GM19193 (cell line): ENCODE measurements at regions not wholly inside any gene's neighbourhood (a gene's known extent, or its start where the extent isn't known, plus 50 kb on each side); places are given as distances from the start of the nearest gene placed in this dataset.

Experiments used
- POLR2A ChIP-seq: IDR thresholded peaks from 4 replicates; pipeline ENCODE4 v1.6.1; 2011; ENCODE audit not compliant: insufficient read depth, insufficient read length; ENCODE audit errors: extremely low read depth

DNA sequence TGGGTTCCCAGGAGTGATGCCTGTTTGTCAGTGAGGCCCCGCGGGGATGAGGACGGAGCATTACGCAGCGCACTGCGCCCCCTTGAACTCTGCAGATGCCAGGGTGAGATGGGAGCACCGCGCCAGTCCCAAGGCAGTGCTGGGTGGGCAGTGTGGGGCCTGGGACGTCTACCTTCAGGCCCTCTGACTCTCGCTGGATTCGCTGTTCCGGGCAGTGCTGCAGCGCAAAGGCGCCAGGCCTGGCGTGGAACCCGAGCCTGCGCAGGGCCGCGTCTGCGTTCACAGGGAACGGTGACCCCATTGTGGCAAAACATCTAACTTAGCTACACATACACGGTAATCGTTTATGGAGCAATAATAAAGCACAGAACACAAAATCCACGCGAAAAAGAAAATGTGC, 257.3 kb downstream of the QKI start:
- TF ChIP-seq POLR2A = no peak

DNA sequence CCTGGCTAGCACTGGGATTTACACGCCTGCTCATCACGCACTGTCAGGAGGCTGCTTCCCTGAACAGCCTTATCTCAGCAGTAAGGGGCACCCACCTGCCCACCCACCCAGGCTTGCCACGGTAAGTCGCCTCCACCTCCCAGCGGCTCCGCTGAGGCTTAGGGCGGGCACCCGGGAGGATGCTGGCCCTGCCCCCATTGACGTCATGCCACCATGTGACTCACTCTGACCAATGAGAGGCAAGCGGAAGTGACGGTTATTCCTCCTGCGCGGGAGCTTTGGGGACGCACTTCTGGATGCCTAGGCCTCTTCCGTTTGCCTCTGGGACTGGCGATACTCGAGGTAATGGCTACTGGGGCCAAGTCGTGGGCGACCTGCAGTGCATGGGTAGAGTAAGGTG, 256.8 kb downstream of the QKI start:
- no peak for TF ChIP-seq POLR2A

DNA sequence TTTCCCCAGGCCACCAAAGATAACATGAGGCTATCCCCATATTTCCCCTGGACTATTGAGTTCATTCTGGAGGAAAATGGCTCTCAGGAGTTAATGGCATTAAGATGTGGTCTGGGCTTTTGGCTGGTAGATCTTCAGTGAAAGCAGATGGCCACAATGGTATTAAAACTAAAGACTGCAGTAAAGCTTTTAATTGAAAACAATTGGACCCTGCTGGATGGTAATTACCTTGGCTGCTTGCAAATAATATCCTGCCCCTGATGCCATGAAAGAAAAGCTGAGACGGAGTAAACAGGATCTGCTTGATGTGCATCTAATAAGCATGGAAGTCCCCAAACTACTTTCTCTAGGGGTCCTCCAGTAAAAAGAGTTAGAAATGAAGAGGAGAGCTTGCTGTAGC, 255.8 kb downstream of the QKI start:
- TF ChIP-seq POLR2A = no peak

DNA sequence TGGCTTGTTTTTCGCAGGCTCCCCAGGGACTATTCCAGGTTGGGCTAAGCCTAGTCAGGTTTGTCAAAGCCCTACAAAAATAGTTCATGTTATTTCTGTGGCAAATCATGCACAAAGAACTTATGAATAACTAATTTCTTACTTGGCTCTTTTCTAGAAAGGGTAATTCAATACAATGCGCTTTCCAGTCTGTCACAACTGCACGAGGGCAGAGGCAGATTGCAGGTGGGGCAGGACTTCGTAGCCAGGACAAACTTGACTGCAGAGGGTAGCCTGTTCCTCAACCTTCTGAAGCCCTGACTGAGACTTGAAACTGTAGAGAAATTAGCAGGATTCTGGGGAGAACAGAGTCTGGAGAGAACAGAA, 253.5 kb downstream of the QKI start:
- no peak for TF ChIP-seq POLR2A

DNA sequence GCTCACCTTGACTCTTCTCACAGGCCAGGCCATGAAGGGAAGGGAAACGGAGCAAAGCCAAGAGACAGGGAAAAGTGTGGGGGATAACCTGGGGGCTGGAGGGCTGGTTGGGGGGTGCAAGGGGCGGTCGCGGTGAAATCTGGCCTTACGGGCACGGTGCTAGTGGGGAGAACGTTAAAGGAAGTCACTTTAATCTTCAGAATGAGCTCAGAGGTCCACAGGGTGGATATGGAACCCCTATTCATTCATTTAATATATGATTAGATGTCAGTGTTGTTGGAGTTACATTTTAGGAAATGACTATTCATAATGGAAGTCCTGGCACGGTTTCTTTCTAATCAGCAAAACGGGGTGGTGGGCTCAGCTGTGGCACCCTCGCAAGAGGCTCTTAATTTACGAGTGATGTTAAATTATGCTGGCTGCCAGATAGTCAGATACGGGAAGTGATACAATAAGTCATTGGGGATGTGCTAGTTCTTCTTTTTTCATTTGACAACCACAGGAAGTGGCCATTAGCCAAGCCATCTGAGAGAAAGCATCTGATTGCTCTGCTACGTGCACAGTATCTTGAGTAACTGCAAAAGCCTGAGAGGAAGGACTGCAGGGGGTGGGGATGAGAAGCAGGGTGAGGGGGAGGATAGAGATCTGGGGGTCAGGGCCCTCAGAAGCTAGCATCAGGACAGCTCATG, 253.0 kb downstream of the QKI start:
- TF ChIP-seq POLR2A = no peak

DNA sequence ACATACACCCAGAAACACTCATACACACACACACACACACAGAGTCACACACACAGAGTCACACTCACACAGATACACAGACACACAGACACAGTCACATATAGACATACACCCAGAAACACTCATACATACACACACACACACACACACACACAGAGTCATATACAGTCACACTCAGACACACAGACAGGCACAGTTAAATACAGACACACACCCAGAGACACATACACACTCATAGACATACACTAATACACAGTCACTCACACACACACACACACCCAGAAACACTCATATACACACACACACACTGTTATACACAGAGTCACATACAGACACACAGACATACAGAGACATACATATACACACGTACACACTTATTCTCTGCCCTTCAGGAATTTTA, 250.9 kb downstream of the QKI start:
- TF ChIP-seq POLR2A = no peak

DNA sequence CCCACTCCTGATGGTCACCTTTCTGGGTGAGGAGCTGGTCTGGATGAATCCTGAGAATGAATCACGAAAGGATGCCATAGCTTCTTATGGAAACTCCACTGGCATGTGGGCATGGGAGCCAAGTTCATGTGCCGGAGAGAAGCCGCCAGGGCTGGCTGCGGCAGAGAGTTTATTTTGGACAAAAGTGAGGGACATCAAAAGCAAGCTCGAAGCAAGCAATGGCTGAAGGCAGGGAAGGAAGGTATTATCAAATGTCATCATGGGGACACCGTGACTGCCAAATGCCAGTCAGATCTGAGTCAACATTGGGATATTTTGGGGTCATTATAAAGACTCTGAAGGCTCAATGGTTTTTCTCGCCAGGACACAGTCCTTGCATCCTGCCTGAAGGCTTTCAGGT, 249.1 kb downstream of the QKI start:
- no peak for TF ChIP-seq POLR2A

DNA sequence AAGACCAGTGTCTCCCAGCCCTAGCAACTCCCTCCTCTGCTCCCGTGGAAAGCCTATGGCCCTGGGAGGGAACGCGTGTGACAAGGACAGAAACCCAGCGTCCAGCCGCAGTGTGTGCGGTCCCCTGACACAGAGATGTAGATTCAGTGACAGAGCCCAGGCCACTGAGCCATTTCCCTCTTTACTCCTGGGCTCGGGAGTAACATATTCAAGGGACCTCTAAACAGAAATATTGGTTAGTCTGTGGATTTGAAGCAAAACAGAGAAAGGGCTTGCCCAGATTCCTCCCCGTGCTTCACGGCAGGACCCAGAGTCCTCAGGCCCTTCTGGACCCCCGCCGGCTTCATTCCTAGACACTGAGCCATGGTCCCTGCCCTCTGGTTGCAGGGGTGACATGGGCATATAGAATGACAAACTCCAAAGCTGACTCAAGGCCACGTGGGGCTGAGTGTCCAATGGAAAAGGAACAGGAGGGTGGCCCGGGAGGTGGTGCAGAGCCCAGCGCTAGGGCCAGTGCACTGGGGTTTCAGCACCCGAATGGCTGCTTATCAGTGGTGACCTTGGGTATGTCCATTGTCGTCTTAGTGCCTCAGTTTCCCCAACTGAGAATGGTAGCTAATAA, 248.2 kb downstream of the QKI start:
- no peak for TF ChIP-seq POLR2A

DNA sequence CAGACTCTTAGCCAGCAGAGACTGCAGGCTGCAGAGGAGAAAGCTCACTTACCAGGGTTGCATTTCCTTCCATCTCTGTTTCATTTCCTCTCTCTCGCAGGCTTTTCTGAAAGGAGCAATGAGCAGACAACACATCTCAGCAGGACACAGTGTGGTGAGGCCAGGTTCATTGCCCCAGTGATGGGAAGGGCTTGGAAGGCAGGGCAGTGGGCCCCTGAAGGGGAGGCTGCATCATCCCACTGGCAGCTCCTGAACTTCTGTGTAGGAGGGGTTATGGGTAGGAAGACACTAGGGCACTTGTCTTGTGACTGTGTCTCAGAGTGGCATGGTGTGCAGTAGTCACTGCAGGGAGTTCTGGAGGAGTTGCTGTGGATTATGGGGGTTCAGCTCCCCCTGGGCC, 246.8 kb downstream of the QKI start:
- no peak for TF ChIP-seq POLR2A

DNA sequence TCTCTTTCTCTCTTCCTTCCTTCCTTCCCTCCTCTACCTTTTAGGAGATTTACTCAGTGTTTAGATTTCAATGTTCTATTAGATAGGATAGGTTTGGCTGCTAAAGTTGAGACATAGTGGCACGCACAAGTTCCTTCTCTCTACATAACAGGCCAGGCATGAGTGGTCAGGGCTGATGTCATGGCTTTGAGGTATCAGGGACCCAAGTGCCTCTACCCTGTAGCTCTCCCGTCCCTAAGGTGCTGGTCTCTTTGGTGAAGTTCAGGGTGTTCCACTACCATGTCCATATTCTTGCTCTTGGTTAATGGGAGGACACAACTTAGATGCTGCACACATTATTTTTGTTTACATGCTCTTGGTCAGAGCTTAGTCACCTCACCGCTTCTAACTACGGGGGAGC, 245.3 kb downstream of the QKI start:
- TF ChIP-seq POLR2A = no peak

DNA sequence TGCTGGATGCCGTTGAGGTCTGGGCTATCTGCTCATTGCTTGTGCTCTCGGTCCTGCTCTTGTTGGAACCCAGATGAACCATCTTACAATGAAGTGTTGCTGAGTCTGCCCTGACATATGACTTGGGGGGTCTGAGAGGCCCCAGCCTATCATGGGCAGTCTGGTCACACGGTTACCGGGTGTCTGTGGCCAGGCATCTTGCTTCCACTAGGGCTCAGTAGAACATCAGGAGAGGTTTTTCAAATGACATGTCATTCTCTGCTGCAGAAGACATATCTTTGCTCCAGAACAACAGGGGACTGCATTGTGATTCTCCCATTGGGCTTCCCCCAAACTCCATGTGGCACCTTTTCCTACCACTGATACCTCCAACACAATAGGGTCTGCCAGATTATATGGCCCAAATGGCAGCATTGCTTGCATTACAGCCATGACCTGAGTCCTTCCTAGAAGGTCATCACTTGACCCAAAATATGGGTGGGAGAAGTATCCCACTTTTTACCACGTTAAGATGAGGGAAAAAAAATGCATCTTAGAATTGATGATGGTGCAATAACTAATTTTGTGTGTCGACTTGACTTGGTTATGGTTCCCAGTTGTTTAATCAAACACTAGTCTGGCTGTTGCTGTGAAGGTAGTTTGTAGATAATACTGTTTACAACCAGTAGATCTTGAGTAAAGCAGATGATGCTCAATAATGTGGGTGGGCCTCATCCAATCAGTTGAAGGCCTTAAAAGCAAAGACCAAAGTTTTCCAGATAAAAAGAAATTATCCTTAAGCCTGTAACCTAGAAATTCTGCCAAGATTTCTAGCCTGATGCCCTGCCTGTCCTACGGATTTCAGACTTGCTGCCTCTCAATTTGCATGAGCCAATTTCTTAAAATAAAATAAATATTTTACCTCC, 241.0 kb downstream of the QKI start:
- no peak for TF ChIP-seq POLR2A

DNA sequence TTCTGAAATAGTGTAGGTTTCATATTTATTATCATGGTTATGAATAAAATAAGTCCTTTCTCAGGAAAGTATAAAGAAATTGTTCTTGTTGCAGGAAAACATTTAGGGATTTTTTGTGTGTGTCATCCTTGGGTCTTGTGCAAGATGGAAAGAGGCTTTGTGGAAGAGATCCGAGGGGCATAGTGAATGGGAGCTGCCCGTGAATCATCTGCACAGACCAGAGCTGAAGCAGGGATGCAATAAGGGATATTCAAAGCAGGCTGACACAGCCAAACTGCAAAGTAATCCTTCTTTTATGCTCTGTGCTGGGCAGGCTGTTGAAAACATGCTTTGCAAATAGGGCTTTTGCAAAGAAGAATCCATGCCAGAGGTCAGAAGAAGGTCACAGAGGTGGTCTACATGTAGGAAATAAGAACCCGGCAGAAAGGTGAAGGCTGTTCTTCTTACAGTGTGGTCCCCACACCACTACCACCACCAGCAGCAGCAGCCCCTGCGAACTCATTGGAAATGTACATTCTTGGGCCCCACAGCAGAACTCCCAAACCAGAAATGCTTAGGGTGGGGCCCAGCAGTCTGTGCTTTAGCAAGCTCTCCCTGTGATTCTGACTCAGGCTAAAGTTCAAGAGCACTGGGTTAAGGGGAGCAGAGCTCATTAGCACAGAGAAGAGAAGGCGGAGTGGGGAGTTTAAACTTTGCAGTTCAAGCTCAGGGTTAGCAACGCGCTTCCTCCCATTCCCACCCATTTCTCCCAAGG, 237.6 kb downstream of the QKI start:
- no peak for TF ChIP-seq POLR2A

DNA sequence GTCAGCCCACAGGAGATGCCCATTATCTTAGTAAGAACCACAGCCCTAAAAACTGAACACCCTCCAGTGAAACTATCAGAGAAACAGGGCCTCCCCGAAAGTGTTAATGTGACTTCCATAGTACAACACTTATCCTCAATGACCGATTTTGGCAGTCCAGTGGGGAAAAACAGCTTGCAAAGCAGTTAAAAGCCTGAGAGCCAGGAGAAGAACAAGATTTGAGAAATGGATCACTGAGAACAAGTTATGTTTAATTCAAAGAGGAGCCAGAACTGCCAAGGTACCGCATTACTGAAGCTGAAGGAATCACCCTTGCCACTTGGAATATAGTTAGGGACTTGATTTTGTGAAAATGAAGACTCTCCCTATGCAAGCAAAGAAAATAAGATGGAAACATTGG, 236.9 kb downstream of the QKI start:
- TF ChIP-seq POLR2A = no peak

DNA sequence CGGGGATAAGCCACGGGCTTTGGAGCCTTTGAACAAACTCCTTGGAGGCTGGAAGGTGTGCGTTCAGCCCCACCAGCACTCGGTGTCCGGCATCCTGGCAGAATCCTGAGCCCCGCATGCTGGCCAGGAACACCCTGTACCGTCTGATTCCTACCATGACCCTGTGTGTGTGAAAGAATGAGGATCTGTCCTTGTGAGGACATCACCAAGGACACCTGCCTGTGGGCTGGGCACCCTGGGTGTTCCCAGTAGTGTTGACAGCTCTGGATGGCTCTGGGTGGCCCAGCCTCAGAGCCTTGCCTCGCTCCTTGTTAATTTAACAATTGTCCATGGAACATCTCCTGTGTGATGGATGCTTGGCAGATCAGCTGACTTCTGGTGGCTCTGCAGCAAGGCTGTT, 234.3 kb downstream of the QKI start:
- no peak for TF ChIP-seq POLR2A

DNA sequence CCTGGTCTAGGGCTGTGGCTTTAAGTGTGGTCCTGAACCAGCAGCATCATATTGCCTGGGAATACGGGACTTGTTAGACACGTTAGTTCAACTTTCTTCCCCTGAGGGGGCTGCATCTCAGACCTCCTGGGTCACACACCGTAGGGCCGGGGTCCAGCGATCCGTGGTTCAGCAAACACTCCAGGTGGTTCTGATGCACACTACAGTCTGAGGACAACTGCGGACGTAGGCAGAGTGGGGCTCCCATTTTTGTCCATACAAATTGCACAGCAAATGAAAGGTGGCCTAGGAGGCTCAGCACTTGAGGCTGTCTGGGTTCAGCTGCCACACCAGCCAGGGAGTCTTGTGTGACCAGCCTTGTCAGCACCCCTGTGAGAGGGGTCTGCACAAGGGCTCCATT, 233.1 kb downstream of the QKI start:
- no peak for TF ChIP-seq POLR2A

DNA sequence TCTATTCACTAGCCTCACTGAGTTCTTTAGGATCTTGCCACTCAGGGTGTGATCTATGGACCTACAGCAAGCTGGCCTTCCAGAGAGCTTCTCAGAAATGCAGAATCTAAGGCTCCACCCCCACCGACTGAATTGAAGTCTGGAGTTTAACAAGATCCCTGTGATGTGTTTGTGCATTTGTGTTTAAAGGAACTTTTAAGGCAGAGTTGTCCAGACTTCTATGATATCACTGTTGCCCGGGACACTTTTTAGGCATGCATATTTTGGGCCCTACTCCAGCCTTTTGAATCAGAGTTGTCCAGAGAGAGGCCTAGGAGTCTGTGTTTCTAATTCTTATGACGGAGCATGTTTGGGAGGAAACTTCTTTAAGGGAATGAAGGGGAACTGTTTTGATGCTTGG, 232.3 kb downstream of the QKI start:
- TF ChIP-seq POLR2A = no peak

DNA sequence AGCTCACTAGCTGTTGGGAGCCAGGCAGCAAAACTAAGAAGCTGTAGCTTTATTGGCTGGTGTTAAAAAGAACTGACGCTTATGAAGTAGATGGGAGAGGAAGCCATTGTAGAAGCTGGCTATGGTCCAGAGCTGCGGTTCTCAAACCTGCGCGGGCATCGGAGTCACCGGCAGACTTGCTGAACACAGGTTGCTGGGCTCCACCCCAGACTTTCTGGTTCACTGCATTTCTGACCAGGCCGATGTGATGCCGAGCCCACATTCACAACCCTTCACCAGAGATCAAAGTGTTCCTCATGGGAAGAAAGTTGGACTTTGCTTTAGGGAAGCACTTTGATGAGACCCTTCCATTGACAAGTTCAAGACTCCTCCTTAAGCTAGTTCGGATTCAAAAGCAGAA, 231.6 kb downstream of the QKI start:
- TF ChIP-seq POLR2A = no peak
